WTC11 (cell line): ENCODE measurements at regions not wholly inside any gene's neighbourhood (a gene's known extent, or its start where the extent isn't known, plus 50 kb on each side); places are given as distances from the start of the nearest gene placed in this dataset.

Experiments used
- ATAC-seq: fragments of 200-7000 bp; cut with Tn5 transposase; 2 replicates; pipeline ENCODE4 v1.10.0; 2021; ENCODE audit warnings: mild to moderate bottlenecking, moderate library complexity
- CTCF ChIA-PET: fragments of 300-600 bp; sonication (Branson Sonifier 250); formaldehyde crosslinking; loops from one replicate; lab custom pipeline; 2021; ENCODE audit warnings: antibody characterized with exemption; lab: Charles Lee
- POLR2A ChIA-PET: fragments of 350-600 bp; sonication (Branson Sonifier 250); formaldehyde crosslinking; loops from one replicate; lab custom pipeline; 2021; ENCODE audit warnings: antibody characterized with exemption; lab: Charles Lee
- DNase-seq: peaks from one replicate; pipeline ENCODE4 v3.0.0; 2021; ENCODE audit warnings: low spot score
- H3K27ac Mint-ChIP-seq: 2 replicates; pipeline ENCODE4 v1.8.0; 2021; ENCODE audit warnings: mixed read lengths
- H3K27me3 Mint-ChIP-seq: 2 replicates; pipeline ENCODE4 v1.8.0; 2021; ENCODE audit warnings: low read depth, mild to moderate bottlenecking, moderate library complexity, mixed read lengths
- H3K36me3 Mint-ChIP-seq: 2 replicates; pipeline ENCODE4 v1.8.0; 2021; ENCODE audit warnings: mixed read lengths
- H3K4me1 Mint-ChIP-seq: 2 replicates; pipeline ENCODE4 v1.8.0; 2022; ENCODE audit warnings: mixed read lengths
- H3K4me3 Mint-ChIP-seq: 2 replicates; pipeline ENCODE4 v1.8.0; 2021; ENCODE audit warnings: mild to moderate bottlenecking, moderate library complexity, mixed read lengths
- H3K9me3 Mint-ChIP-seq: 2 replicates; pipeline ENCODE4 v1.8.0; 2021; ENCODE audit warnings: mixed read lengths
- ATF3 ChIP-seq: sonication (generic); formaldehyde crosslinking; conservative IDR thresholded peaks from 2 replicates; pipeline ENCODE4 v1.8.1; 2022; ENCODE audit warnings: mild to moderate bottlenecking, missing genetic modification reagents
- CREB1 ChIP-seq: sonication (generic); formaldehyde crosslinking; IDR thresholded peaks from 2 replicates; pipeline ENCODE4 v1.8.0; 2023; ENCODE audit warnings: mild to moderate bottlenecking, missing genetic modification reagents
- E2F1 ChIP-seq: sonication (generic); formaldehyde crosslinking; IDR thresholded peaks from 2 replicates; pipeline ENCODE4 v1.8.0; 2022; ENCODE audit warnings: mild to moderate bottlenecking, missing genetic modification reagents
- EMX1 ChIP-seq: fragments of 250-450 bp; sonication (Bioruptor Pico); IDR thresholded peaks from 2 replicates; pipeline ENCODE4 v1.8.0; 2021; ENCODE audit warnings: mild to moderate bottlenecking
- FOXP1 ChIP-seq: sonication (generic); formaldehyde crosslinking; IDR thresholded peaks from 2 replicates; pipeline ENCODE4 v1.8.0; 2022; ENCODE audit warnings: missing genetic modification reagents, mild to moderate bottlenecking, moderate library complexity, borderline replicate concordance
- GRHL2 ChIP-seq: fragments of 250-450 bp; sonication (Bioruptor Pico); IDR thresholded peaks from 2 replicates; pipeline ENCODE4 v1.8.0; 2022; ENCODE audit warnings: mild to moderate bottlenecking, moderate library complexity; ENCODE audit not compliant: insufficient replicate concordance, severe bottlenecking
- GTF2I ChIP-seq: fragments of 250-450 bp; sonication (Bioruptor Pico); conservative IDR thresholded peaks from 2 replicates; pipeline ENCODE4 v1.4.0; 2021; ENCODE audit warnings: mild to moderate bottlenecking
- IRF2 ChIP-seq: sonication (generic); formaldehyde crosslinking; IDR thresholded peaks from 2 replicates; pipeline ENCODE4 v1.8.0; 2022; ENCODE audit warnings: low read depth, missing genetic modification reagents, borderline replicate concordance
- NR2C2 ChIP-seq: sonication (generic); formaldehyde crosslinking; IDR thresholded peaks from 2 replicates; pipeline ENCODE4 v1.8.0; 2022; ENCODE audit warnings: mild to moderate bottlenecking, missing genetic modification reagents
- OVOL2 ChIP-seq: fragments of 250-450 bp; sonication (Bioruptor Pico); IDR thresholded peaks from 2 replicates; pipeline ENCODE4 v1.9.0; 2021; ENCODE audit warnings: mild to moderate bottlenecking, borderline replicate concordance
- SOX15 ChIP-seq: fragments of 250-450 bp; sonication (Bioruptor Pico); IDR thresholded peaks from 2 replicates; pipeline ENCODE4 v1.9.0; 2021; ENCODE audit warnings: mild to moderate bottlenecking
- SP1 ChIP-seq: sonication (generic); formaldehyde crosslinking; conservative IDR thresholded peaks from 2 replicates; pipeline ENCODE4 v1.8.1; 2022; ENCODE audit warnings: missing genetic modification reagents
- ZNF219 ChIP-seq: sonication (generic); formaldehyde crosslinking; IDR thresholded peaks from 2 replicates; pipeline ENCODE4 v1.8.0; 2023; ENCODE audit warnings: missing genetic modification reagents, mild to moderate bottlenecking, borderline replicate concordance
- ZNF232 ChIP-seq: sonication (generic); formaldehyde crosslinking; IDR thresholded peaks from 2 replicates; pipeline ENCODE4 v1.8.0; 2022; ENCODE audit warnings: mild to moderate bottlenecking, missing genetic modification reagents
- ZNF396 ChIP-seq: fragments of 250-450 bp; sonication (Bioruptor Pico); IDR thresholded peaks from 2 replicates; pipeline ENCODE4 v1.8.0; 2021; ENCODE audit warnings: mild to moderate bottlenecking, moderate library complexity, borderline replicate concordance
- ZNF416 ChIP-seq: fragments of 250-450 bp; sonication (Bioruptor Pico); IDR thresholded peaks from 2 replicates; pipeline ENCODE4 v1.9.0; 2021; ENCODE audit warnings: mild to moderate bottlenecking, inconsistent platforms
- ZNF423 ChIP-seq: fragments of 250-450 bp; sonication (Bioruptor Pico); IDR thresholded peaks from 2 replicates; pipeline ENCODE4 v2.1.2; 2022; ENCODE audit warnings: mild to moderate bottlenecking, moderate library complexity
- TF ChIP-seq, protein P1 (sequence below): sonication (generic); formaldehyde crosslinking; IDR thresholded peaks from 2 replicates; pipeline ENCODE4 v1.8.0; 2023; ENCODE audit warnings: mild to moderate bottlenecking, missing genetic modification reagents
- TF ChIP-seq, protein P2 (sequence below): fragments of 250-450 bp; sonication (Bioruptor Pico); IDR thresholded peaks from 2 replicates; pipeline ENCODE4 v1.9.0; 2021; ENCODE audit warnings: mild to moderate bottlenecking

DNA sequence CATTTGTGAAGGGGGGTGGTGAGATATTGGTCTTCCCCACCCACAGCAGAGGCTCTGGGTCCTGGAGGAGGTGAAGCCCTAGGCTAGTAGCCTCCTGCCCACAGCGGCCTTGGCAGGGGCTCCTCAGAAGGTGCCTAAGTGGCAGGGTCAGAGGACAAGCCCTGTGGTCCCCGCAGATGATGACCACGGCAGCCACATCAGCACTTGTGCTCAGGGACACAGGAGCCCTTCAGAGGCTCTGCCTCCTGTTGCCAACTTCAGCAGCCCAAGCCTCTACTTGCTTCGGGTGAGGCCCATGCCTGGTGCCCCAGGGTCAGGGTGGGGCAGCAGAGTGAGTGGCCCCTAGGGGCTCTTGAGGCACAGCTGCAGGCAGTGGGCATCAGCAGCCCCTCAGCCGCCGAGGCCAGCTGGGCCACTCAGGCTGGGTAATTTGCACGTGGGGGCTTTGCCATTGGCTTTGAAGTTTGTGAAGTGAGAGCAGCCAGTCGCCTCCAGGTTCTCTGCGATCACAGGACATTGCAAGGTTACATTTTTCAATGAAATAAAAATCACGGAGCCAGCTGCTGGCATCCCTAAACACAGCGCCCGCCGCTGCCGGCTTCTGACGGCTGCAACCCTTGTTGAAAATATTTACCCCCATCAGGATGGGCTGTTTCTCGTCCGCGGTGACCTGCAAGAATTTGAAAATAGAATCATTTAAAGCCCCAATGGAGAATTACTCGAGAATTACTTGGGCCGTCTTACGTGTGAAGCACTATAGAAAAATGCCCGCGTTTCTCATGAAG lies 108.5 kb downstream of the HMX1 start:
- Mint-ChIP-seq H3K27ac (no peak overlapping the region), H3K36me3 (no peaks in the 10 kb centered on the region), H3K27me3 (no peaks in the 10 kb centered on the region), H3K4me3 (no peak overlapping the region), H3K4me1 (no peaks in the 10 kb centered on the region), H3K9me3 (no peaks in the 10 kb centered on the region)
- peak; percentile 4 for DNase-seq
- POLR2A ChIA-PET: no interaction called here
- CTCF ChIA-PET: no interaction called here
- no peak for TF ChIP-seq NR2C2 (CRISPR knock-in tag)
- no peak for TF ChIP-seq ATF3 (CRISPR knock-in tag)
- no peak for TF ChIP-seq FOXP1 (CRISPR knock-in tag)
- no peak for TF ChIP-seq ZNF423 (CRISPR knock-in tag)
- TF ChIP-seq OVOL2 (CRISPR knock-in tag): no peak
- TF ChIP-seq, protein P1, sequence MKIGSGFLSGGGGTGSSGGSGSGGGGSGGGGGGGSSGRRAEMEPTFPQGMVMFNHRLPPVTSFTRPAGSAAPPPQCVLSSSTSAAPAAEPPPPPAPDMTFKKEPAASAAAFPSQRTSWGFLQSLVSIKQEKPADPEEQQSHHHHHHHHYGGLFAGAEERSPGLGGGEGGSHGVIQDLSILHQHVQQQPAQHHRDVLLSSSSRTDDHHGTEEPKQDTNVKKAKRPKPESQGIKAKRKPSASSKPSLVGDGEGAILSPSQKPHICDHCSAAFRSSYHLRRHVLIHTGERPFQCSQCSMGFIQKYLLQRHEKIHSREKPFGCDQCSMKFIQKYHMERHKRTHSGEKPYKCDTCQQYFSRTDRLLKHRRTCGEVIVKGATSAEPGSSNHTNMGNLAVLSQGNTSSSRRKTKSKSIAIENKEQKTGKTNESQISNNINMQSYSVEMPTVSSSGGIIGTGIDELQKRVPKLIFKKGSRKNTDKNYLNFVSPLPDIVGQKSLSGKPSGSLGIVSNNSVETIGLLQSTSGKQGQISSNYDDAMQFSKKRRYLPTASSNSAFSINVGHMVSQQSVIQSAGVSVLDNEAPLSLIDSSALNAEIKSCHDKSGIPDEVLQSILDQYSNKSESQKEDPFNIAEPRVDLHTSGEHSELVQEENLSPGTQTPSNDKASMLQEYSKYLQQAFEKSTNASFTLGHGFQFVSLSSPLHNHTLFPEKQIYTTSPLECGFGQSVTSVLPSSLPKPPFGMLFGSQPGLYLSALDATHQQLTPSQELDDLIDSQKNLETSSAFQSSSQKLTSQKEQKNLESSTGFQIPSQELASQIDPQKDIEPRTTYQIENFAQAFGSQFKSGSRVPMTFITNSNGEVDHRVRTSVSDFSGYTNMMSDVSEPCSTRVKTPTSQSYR (CRISPR knock-in tag): no peak
- TF ChIP-seq SP1 (CRISPR knock-in tag): no peak
- no peak for ATAC-seq

GRCh38 chr4:8762356-8762755 lies 109.3 kb downstream of the HMX1 start:
- H3K36me3 Mint-ChIP-seq: no peaks in the 10 kb centered on the region
- DNase-seq (peak; percentile 3), ATAC-seq (no peak)
- POLR2A ChIA-PET: no interaction called here
- H3K9me3 Mint-ChIP-seq: no peaks in the 10 kb centered on the region
- H3K27ac Mint-ChIP-seq: no peak overlapping the region
- H3K27me3 Mint-ChIP-seq: no peaks in the 10 kb centered on the region
- H3K4me1 Mint-ChIP-seq: no peaks in the 10 kb centered on the region
- no peak overlapping the region for H3K4me3 Mint-ChIP-seq
- CTCF ChIA-PET: interaction anchor here (2.1 kb wide), 1 partner anchor 74 kb away, joined by 8 read pairs; no protein-coding TSS in a partner anchor
- TF ChIP-seq FOXP1 (CRISPR knock-in tag) (no peak), GTF2I (CRISPR knock-in tag) (no peak), ZNF416 (CRISPR knock-in tag) (no peak), E2F1 (no peak), EMX1 (CRISPR knock-in tag) (no peak), ZNF232 (CRISPR knock-in tag) (no peak), IRF2 (CRISPR knock-in tag) (no peak), ZNF396 (CRISPR knock-in tag) (no peak), ZNF219 (CRISPR knock-in tag) (no peak), ATF3 (CRISPR knock-in tag) (no peak), SOX15 (CRISPR knock-in tag) (no peak), GRHL2 (CRISPR knock-in tag) (no peak), CREB1 (CRISPR knock-in tag) (no peak)
- TF ChIP-seq, protein P2, sequence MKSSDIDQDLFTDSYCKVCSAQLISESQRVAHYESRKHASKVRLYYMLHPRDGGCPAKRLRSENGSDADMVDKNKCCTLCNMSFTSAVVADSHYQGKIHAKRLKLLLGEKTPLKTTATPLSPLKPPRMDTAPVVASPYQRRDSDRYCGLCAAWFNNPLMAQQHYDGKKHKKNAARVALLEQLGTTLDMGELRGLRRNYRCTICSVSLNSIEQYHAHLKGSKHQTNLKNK (CRISPR knock-in tag): no peak
